ENCODE measurements at regions not wholly inside any gene's neighbourhood (a gene's known extent, or its start where the extent isn't known, plus 50 kb on each side); places are given as distances from the start of the nearest gene placed in this dataset.

- no peaks in the 10 kb centered on the region for H3K27me3 ChIP-seq
- no peak for DNase-seq
- intact Hi-C loops (cut with DNase I), result no loop called here
- no peaks in the 10 kb centered on the region for H3K4me1 ChIP-seq
- no peak overlapping the region for H3K4me3 ChIP-seq (replicated peaks in 1 of 3)
- no peaks in the 10 kb centered on the region for H3K9me3 ChIP-seq
- 67 to 80% methylated on average over 9 to 12 of the region's 12 CpGs for WGBS, 2 donors
- no peak for TF ChIP-seq CTCF (IDR thresholded peaks at IDR 0.05)
- TF ChIP-seq POLR2A (IDR thresholded peaks at IDR 0.05), result no peak
- H3K27ac ChIP-seq, result no peak overlapping the region
- H3K36me3 ChIP-seq, result no peaks in the 10 kb centered on the region
Measured at GRCh38 chr18:22052405-22053105, 116.8 kb upstream of the GATA6 start.

GRCh38 chr18:22055466-22056238 is 113.7 kb upstream of the GATA6 start:
- H3K27me3 ChIP-seq, result no peaks in the 10 kb centered on the region
- 87 to 92% methylated on average over 3 of the region's 3 CpGs for WGBS, 2 donors
- H3K4me3 ChIP-seq (replicated peaks in 1 of 3), result no peak overlapping the region
- H3K9me3 ChIP-seq, result no peaks in the 10 kb centered on the region
- TF ChIP-seq POLR2A (IDR thresholded peaks at IDR 0.05), result no peak
- TF ChIP-seq CTCF (IDR thresholded peaks at IDR 0.05), result no peak
- H3K27ac ChIP-seq, result no peak overlapping the region
- no peak for DNase-seq
- no peaks in the 10 kb centered on the region for H3K36me3 ChIP-seq
- peaks cover 0 to 3% of the 10 kb centered on the region in 2 donors for H3K4me1 ChIP-seq
- intact Hi-C loops (cut with DNase I), result no loop called here

GRCh38 chr18:22056950-22057349 is 112.4 kb upstream of the GATA6 start:
- H3K27me3 ChIP-seq, result no peaks in the 10 kb centered on the region
- TF ChIP-seq CTCF (IDR thresholded peaks at IDR 0.05) (no peak), POLR2A (IDR thresholded peaks at IDR 0.05) (no peak)
- 84 to 90% methylated on average over 6 of the region's 6 CpGs for WGBS, 2 donors
- H3K27ac ChIP-seq, result no peak overlapping the region
- no peaks in the 10 kb centered on the region for H3K9me3 ChIP-seq
- no peak for DNase-seq
- peaks cover 0 to 6% of the 10 kb centered on the region in 2 donors for H3K4me1 ChIP-seq
- no peak overlapping the region for H3K4me3 ChIP-seq (replicated peaks in 1 of 3)
- H3K36me3 ChIP-seq, result no peaks in the 10 kb centered on the region
- intact Hi-C loops (cut with DNase I), result no loop called here

GRCh38 chr18:22057908-22058527 is 111.4 kb upstream of the GATA6 start:
- peaks cover 0 to 6% of the 10 kb centered on the region in 2 donors for H3K4me1 ChIP-seq
- TF ChIP-seq CTCF (IDR thresholded peaks at IDR 0.05) (no peak), POLR2A (IDR thresholded peaks at IDR 0.05) (no peak)
- no peak for DNase-seq
- no peaks in the 10 kb centered on the region for H3K27me3 ChIP-seq
- no peaks in the 10 kb centered on the region for H3K36me3 ChIP-seq
- no peak overlapping the region for H3K4me3 ChIP-seq (replicated peaks in 1 of 3)
- WGBS, 2 donors, result 72 to 87% methylated on average over 5 of the region's 5 CpGs
- H3K27ac ChIP-seq, result no peak overlapping the region
- no peaks in the 10 kb centered on the region for H3K9me3 ChIP-seq
- intact Hi-C loops (cut with DNase I), result no loop called here

- Histone ChIP-seq H3K4me1 (peaks cover 0 to 6% of the 10 kb centered on the region in 2 donors), H3K36me3 (no peaks in the 10 kb centered on the region), H3K9me3 (no peaks in the 10 kb centered on the region), H3K27me3 (no peaks in the 10 kb centered on the region), H3K27ac (no peak overlapping the region), H3K4me3 (replicated peaks in 1 of 3) (no peak overlapping the region)
- intact Hi-C loops (cut with DNase I), result no loop called here
- no peak for DNase-seq
- WGBS, 2 donors, result 62 to 63% methylated on average over 2 of the region's 2 CpGs
- TF ChIP-seq CTCF (IDR thresholded peaks at IDR 0.05) (no peak), POLR2A (IDR thresholded peaks at IDR 0.05) (no peak)
Measured at GRCh38 chr18:22060361-22060760, 109.0 kb upstream of the GATA6 start.

Measured in thyroid gland (tissue), 4 donors.